Heart right ventricle (tissue), 16 donors: ENCODE measurements at regions not wholly inside any gene's neighbourhood (a gene's known extent, or its start where the extent isn't known, plus 50 kb on each side); places are given as distances from the start of the nearest gene placed in this dataset.

Experiments used
- ATAC-seq, 8 donors: fragments of 200-7000 bp; cut with Tn5 transposase; one replicate each; pipeline ENCODE4 v1.9.1; 2020; ENCODE audit warnings: mild to moderate bottlenecking in 8 of 8, moderate library complexity in 8 of 8, moderate number of reproducible peaks in 1 of 8
- DNase-seq, 2 donors: peaks; one replicate each; pipeline ENCODE4 v3.0.0-alpha.2; 2020
- H3K27ac ChIP-seq, 10 donors: fragments of 200-600 bp; sonication (generic) in 2 of 10; one replicate each; pipeline versions ENCODE4 v1.5.0 to v1.8.0; 2020 to 2022; ENCODE audit warnings: mild to moderate bottlenecking in 3 of 10
- H3K27me3 ChIP-seq, 7 donors: fragments of 200-600 bp; one replicate each; pipeline ENCODE4 v1.8.0; 2021 to 2022; ENCODE audit warnings: mild to moderate bottlenecking in 2 of 7
- H3K36me3 ChIP-seq, 9 donors: fragments of 200-600 bp; sonication (generic) in 1 of 9; one replicate each; pipeline versions ENCODE4 v1.5.0 to v1.8.0; 2020 to 2022; ENCODE audit warnings: mild to moderate bottlenecking in 2 of 9
- H3K4me1 ChIP-seq, 9 donors: fragments of 200-600 bp; sonication (generic) in 1 of 9; one replicate each; pipeline versions ENCODE4 v1.5.0 to v1.8.0; 2020 to 2022; ENCODE audit warnings: mild to moderate bottlenecking in 4 of 9
- H3K4me3 ChIP-seq, 10 donors: fragments of 200-600 bp; sonication (generic) in 2 of 10; one replicate each; pipeline versions ENCODE4 v1.5.0 to v1.8.0; 2020 to 2022; ENCODE audit warnings: mild to moderate bottlenecking in 7 of 10, moderate library complexity in 2 of 10
- H3K9me3 ChIP-seq, 11 donors: fragments of 200-600 bp in 10 of 11; sonication (generic) in 2 of 11; one replicate each; pipeline versions ENCODE4 v1.5.0 to v1.8.0; 2013 to 2022; ENCODE audit warnings: mild to moderate bottlenecking in 2 of 11, control low read depth in 1 of 11, moderate library complexity in 1 of 11
- WGBS, 2 donors: extraction: QIAGEN DNeasy Blood & Tissue Kit; methylation state at CpG; one replicate each; pipeline ENCODE4 v1.1.7; 2013; ENCODE audit warnings: inconsistent platforms in 1 of 2; 5-methylcytosine and 5-hydroxymethylcytosine counted together
- intact Hi-C, 10 donors: fragments of 100-400 bp; cut with DNase I; formaldehyde crosslinking; loops; one replicate each; pipeline versions ENCODE4 v1.11.1 to v1.14.2; 2022
- TF ChIP-seq, protein P1 (sequence below), 9 donors: fragments of 200-600 bp; sonication (generic) in 2 of 9; IDR thresholded peaks; one replicate each; pipeline versions ENCODE4 v1.5.0 to v1.8.0; 2021 to 2022; ENCODE audit warnings: antibody characterized with exemption in 9 of 9, mild to moderate bottlenecking in 5 of 9, moderate library complexity in 1 of 9
- donor health status: Arrhythmogenic right ventricular cardiomyopathy.
- donor health status: ischemic (EF 13 %, LVEDD 7.1; RV severe dilation, severe dysfunction).
- donor health status: healthy with polysubstance abuse.
- donor health status: DM: no; HTN: yes; CAD: no.
- donor health status: DM: no; HTN: no; CAD: no.
- donor health status: ischemic (EF 25% LVEDD 6.9; RV normal size, moderate dysfunction).
- donor health status: ischemic (EF 25% LVEDD 5.7; RV mildly dilated, moderate dysfunction).
- donor health status: healthy.
- donor health status: DM: yes; HTN: yes; CAD: no.
- donor health status: Ischemic cardiomyopathy.
- donor health status: ischemic (EF 35%, LVEDD 5.7; RV mildly dilated, moderate dysfunction).
- donor health status: nonischemic (EF 11% LVEDD 7.7; RV severe dilation, severe dysfunction).
- donor health status: DM: yes; HTN: yes; CAD: no.
- donor health status: PGD.
- donor health status: ischemic (EF 29% LVEDD 5.4; RV normal size, mild dysfunction).
- donor health status: nonischemic (EF 23%, LVEDD 6.1; RV moderate dilation, normal function).

DNA sequence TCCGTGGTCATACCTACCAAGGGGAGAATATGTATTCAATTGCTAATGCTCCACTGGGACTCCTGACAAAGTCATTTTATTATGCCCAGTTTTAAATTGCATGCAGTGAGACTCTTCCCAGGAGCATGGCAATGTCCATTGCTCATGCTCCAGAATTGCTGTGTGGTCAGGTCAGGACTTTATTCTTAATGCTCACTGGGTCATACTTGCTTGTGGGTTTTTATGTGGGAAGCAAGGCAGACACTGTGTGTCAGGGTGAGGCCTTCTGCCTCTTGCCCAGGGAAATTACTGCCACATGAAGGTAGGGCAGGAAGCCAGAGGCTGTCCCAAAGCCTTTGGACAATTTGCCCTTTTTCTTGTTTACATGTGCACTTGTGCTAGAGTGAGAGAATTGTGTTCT, 164.6 kb upstream of the MEF2C start:
- no peaks in the 10 kb centered on the region for H3K27me3 ChIP-seq
- H3K4me1 ChIP-seq, result peaks cover 0 to 16% (median 0%) of the 10 kb centered on the region in 9 donors
- TF ChIP-seq, protein P1, sequence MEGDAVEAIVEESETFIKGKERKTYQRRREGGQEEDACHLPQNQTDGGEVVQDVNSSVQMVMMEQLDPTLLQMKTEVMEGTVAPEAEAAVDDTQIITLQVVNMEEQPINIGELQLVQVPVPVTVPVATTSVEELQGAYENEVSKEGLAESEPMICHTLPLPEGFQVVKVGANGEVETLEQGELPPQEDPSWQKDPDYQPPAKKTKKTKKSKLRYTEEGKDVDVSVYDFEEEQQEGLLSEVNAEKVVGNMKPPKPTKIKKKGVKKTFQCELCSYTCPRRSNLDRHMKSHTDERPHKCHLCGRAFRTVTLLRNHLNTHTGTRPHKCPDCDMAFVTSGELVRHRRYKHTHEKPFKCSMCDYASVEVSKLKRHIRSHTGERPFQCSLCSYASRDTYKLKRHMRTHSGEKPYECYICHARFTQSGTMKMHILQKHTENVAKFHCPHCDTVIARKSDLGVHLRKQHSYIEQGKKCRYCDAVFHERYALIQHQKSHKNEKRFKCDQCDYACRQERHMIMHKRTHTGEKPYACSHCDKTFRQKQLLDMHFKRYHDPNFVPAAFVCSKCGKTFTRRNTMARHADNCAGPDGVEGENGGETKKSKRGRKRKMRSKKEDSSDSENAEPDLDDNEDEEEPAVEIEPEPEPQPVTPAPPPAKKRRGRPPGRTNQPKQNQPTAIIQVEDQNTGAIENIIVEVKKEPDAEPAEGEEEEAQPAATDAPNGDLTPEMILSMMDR (IDR thresholded peaks at IDR 0.05), result no peak
- WGBS, 2 donors, result 89 to 91% methylated on average over 1 of the region's 1 CpG
- H3K36me3 ChIP-seq, result no peaks in the 10 kb centered on the region
- peaks cover 0 to 24% (median 10%) of the 10 kb centered on the region in 11 donors for H3K9me3 ChIP-seq
- H3K27ac ChIP-seq, result no peak overlapping the region
- DNase-seq, result no peak
- ATAC-seq, result no peak
- no peak overlapping the region for H3K4me3 ChIP-seq
- intact Hi-C loops, result loop anchor here in 1 of 10 donors (10.0 kb wide), 1 partner anchor 153 kb away; no protein-coding TSS in a partner anchor

DNA sequence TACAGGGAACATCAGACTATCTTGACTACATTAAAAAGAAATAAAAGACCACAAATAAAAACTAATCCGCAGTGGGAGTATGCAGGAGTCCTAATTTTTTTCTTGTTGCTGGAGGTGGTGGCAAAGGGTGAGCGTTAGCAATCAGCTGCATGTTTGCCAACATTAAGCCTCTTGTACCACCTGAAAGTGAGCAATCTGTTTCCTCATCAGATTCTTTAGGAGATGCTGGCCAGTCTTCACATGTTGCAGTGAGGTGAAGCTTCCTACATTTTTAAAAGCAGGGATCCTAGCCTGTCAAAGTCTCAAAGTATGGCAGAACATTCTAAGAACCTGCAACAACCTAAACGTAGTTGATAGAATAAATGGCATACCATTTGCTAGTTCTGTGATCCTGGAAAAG, 162.2 kb upstream of the MEF2C start:
- peaks cover 0 to 37% (median 0%) of the 10 kb centered on the region in 9 donors for H3K4me1 ChIP-seq
- H3K36me3 ChIP-seq, result no peaks in the 10 kb centered on the region
- DNase-seq (no peak), ATAC-seq (no peak)
- intact Hi-C loops, result loop anchor here in 1 of 10 donors (10.0 kb wide), 1 partner anchor 150 kb away; no protein-coding TSS in a partner anchor
- no peak overlapping the region for H3K4me3 ChIP-seq
- H3K9me3 ChIP-seq, result peaks cover 0 to 14% (median 3%) of the 10 kb centered on the region in 11 donors
- H3K27me3 ChIP-seq, result no peaks in the 10 kb centered on the region
- TF ChIP-seq, protein P1 (IDR thresholded peaks at IDR 0.05), result no peak
- H3K27ac ChIP-seq, result no peak overlapping the region
- 93 to 94% methylated on average over 3 of the region's 3 CpGs for WGBS, 2 donors

DNA sequence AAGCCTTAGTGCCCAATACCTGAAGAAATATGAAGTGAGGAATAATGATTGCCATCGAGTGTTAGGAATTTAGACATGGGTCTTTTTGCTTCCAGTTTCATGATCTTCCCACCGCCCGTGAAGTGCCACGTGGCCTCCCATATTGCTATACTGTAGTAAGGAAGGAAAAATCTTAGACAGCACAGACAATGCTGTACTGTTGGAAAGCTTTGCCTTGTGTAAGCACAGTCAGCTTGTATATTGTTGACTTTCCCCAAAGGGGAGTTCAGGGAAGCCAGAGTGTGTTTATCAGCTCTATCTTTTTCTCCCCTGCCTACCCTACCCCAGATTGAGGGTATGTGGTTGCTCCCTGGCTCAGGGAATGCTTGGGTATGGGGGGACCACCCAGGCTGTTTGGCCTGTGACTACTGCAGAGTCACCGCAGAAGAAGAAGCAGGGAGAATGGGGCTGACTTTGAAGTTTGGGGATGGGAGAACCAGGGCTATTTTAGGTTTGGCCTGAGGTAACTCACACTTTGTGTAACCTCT, 161.8 kb upstream of the MEF2C start:
- TF ChIP-seq, protein P1 (IDR thresholded peaks at IDR 0.05), result no peak
- Histone ChIP-seq H3K9me3 (peaks cover 0 to 9% (median 0%) of the 10 kb centered on the region in 11 donors), H3K36me3 (no peaks in the 10 kb centered on the region), H3K4me3 (no peak overlapping the region), H3K27me3 (no peaks in the 10 kb centered on the region), H3K4me1 (peaks cover 0 to 37% (median 0%) of the 10 kb centered on the region in 9 donors), H3K27ac (no peak overlapping the region)
- WGBS, 2 donors, result 95 to 96% methylated on average over 5 of the region's 5 CpGs
- ATAC-seq, result no peak
- DNase-seq, result no peak
- intact Hi-C loops, result loop anchor here in 1 of 10 donors (10.0 kb wide), 1 partner anchor 150 kb away; no protein-coding TSS in a partner anchor

DNA sequence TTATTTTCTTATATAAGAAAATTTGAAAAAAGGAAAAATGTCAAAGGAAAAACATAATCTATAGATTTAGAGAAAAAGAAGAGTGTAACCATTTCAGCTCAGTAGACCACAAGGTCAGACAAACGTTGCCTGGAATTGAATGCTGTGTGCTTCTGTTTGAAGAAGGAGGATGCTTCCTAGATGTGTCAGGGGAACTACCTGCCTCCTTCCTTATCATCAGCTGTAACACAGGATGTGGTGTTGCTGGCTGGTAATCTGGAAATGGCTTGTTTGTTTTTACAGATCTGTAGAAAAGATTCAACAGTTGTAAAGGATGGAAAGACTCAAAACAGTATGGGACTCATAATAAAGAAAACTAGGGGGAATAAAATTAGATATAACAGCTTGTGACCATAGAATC, 160.7 kb upstream of the MEF2C start:
- DNase-seq, result no peak
- H3K4me3 ChIP-seq, result no peak overlapping the region
- ATAC-seq, result no peak
- peaks cover 0 to 37% (median 0%) of the 10 kb centered on the region in 9 donors for H3K4me1 ChIP-seq
- 9 to 24% methylated on average over 1 of the region's 1 CpG for WGBS, 2 donors
- H3K36me3 ChIP-seq, result no peaks in the 10 kb centered on the region
- no peaks in the 10 kb centered on the region for H3K27me3 ChIP-seq
- TF ChIP-seq, protein P1 (IDR thresholded peaks at IDR 0.05), result no peak
- no peak overlapping the region for H3K27ac ChIP-seq
- intact Hi-C loops, result loop anchor here in 1 of 10 donors (10.0 kb wide), 1 partner anchor 149 kb away; no protein-coding TSS in a partner anchor
- H3K9me3 ChIP-seq, result no peaks in the 10 kb centered on the region
